Activated naive CD4-positive, alpha-beta T cell treated with anti-CD3 and anti-CD28 coated beads, Interleukin-2, amount 10 ng/mL, durations not matched to agents 7 days and 5 days (primary cell): ENCODE measurements at regions not wholly inside any gene's neighbourhood (a gene's known extent, or its start where the extent isn't known, plus 50 kb on each side); places are given as distances from the start of the nearest gene placed in this dataset.

Experiments used
- CTCF ChIA-PET: fragments of 350-600 bp; sonication (Branson Sonifier 250); formaldehyde crosslinking; loops from one replicate; lab custom pipeline; 2021; ENCODE audit warnings: antibody characterized with exemption; lab: Charles Lee
- DNase-seq: peaks from one replicate; pipeline ENCODE4 v3.0.0-alpha.2; 2020
- H3K27ac Mint-ChIP-seq: one replicate; pipeline ENCODE4 v1.8.0; 2021; ENCODE audit warnings: mild to moderate bottlenecking, moderate library complexity, mixed read lengths
- H3K27me3 Mint-ChIP-seq: one replicate; pipeline ENCODE4 v1.8.0; 2021; ENCODE audit warnings: mild to moderate bottlenecking, mixed read lengths
- H3K36me3 Mint-ChIP-seq: one replicate; pipeline ENCODE4 v1.8.0; 2021; ENCODE audit warnings: mixed read lengths
- H3K4me1 Mint-ChIP-seq: one replicate; pipeline ENCODE4 v1.8.0; 2021; ENCODE audit warnings: mixed read lengths
- H3K4me3 Mint-ChIP-seq: one replicate; pipeline ENCODE4 v1.8.0; 2021; ENCODE audit warnings: mild to moderate bottlenecking, moderate library complexity, mixed read lengths
- H3K9me3 Mint-ChIP-seq: one replicate; pipeline ENCODE4 v1.8.0; 2021; ENCODE audit warnings: mixed read lengths

DNA sequence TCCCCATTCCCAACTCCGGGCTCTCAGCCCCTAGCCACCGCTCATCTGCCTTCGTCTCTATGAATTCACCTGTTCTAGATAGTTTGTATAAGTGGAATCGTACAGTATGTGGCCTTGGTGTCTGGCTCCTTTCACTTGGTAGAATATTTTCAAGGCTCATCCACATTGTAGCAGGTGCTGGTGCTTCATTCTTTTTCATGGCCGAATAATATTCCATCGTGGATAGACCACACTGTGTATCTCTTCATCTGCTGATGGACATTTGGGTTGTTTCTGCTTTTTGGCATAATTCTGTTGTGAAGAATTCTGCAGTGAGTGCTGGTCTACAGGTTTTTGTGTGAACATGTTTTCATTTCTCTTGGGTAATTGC, 324.2 kb downstream of the SEC14L1 start:
- peaks cover 91% of the 10 kb centered on the region for H3K4me1 Mint-ChIP-seq
- H3K4me3 Mint-ChIP-seq, result peak overlapping the region; percentile 64
- CTCF ChIA-PET, result interaction anchor here (1.0 to 2.4 kb wide), 2 partner anchors 30 to 35 kb away, joined by 4 to 8 read pairs; no protein-coding TSS in a partner anchor
- no peak for DNase-seq
- H3K36me3 Mint-ChIP-seq, result peaks cover 66% of the 10 kb centered on the region
- no peaks in the 10 kb centered on the region for H3K9me3 Mint-ChIP-seq
- H3K27me3 Mint-ChIP-seq, result no peaks in the 10 kb centered on the region
- H3K27ac Mint-ChIP-seq, result peak overlapping the region; percentile 91

DNA sequence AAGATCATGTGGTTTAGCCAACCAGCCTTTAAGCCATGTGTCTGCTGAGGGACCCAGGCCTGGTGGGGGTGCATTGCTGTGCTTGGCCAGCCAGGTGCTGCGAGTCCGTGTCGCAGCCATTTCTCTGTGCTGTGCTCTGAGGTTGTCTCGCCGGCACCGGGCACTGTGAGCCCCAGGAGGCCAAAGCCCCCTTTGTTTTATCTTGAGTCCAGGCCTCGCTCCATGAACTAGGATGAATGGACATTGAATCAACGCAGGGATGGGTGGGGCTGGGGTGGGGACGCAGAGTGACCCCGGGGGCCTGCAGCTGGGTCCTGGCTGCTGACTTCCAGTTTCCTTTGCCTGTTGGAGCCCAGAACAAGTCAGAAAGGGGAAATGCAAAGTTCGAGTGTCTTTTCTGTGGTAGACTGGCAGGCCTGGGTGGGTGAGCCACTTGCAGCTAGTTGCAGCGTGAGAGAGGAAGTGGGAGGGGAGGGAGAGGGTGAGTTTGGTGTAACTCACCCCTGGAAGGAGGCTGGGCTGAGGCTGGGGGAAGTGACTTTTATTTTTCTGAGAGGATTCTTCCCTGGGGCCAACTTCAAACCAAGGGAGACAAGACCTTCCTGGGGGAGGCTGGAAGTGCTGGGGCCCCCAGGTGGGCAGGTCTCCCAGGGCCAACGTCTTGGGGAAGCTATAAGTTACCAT, 324.7 kb downstream of the SEC14L1 start:
- Mint-ChIP-seq H3K27ac (peak overlapping the region; percentile 91), H3K4me3 (peak overlapping the region; percentile 64), H3K36me3 (peaks cover 69% of the 10 kb centered on the region), H3K9me3 (no peaks in the 10 kb centered on the region), H3K4me1 (peaks cover 91% of the 10 kb centered on the region), H3K27me3 (no peaks in the 10 kb centered on the region)
- DNase-seq, result peak; percentile 89
- CTCF ChIA-PET, result interaction anchor here (0.7 to 2.4 kb wide), 3 partner anchors 15 to 35 kb away, joined by 3 to 8 read pairs (median 4); no protein-coding TSS in a partner anchor

DNA sequence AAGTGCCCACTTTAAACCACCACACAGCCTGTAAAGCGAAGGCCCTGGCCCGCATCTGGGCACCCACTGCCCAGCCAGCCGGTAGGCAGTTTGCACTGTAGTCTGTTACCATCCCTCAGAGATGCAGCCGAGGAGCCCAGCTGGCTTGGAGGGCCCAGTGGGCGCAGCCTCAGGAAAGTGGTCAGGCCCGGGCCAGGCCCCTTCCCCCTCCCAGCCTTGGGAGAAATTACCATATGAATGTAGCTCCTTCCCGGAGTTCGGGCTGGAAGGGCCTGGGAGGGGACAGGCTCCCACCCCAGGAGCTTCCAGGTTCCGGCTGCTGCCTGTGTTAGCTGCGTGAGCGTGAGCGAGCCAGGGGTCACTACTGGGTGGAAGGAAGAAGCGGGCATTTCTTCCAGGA, 325.4 kb downstream of the SEC14L1 start:
- H3K9me3 Mint-ChIP-seq, result no peaks in the 10 kb centered on the region
- peaks cover 70% of the 10 kb centered on the region for H3K36me3 Mint-ChIP-seq
- H3K4me1 Mint-ChIP-seq, result peaks cover 92% of the 10 kb centered on the region
- H3K4me3 Mint-ChIP-seq, result peak overlapping the region; percentile 64
- no peak for DNase-seq
- H3K27ac Mint-ChIP-seq, result peak overlapping the region; percentile 91
- CTCF ChIA-PET, result interaction anchor here (0.7 to 2.4 kb wide), 3 partner anchors 15 to 36 kb away, joined by 3 to 8 read pairs (median 4); no protein-coding TSS in a partner anchor
- no peaks in the 10 kb centered on the region for H3K27me3 Mint-ChIP-seq

DNA sequence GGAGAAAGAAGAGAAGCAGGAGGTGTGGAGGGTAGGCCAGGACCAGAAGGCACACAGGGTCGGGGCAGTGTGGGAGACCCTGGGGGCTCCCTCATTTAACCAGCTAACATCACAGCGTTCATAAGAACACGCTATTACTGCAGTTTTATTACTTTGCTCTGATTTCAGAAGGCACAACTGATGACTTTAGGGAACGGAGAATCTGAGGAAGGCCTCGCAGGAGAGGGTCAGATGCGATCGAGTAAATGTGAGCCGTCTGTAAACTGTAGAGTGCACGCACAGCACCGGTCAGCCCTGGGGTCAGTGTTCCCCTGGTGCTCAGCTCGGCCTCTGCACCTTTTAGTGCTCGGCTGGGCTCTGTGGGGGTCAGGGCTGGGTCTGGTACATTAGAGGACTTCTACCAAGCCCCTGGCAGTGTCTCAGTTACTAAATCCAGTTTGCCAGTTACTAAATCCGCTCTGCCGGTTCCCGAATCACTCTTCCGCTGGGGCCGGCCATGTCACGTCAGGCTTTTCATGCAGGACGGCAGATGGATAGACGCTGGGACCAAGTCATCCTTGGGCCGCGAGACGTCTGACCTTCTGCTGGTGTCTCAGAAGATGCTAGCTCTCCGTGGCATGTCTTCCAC, 325.9 kb downstream of the SEC14L1 start:
- Mint-ChIP-seq H3K9me3 (no peaks in the 10 kb centered on the region), H3K27ac (peak overlapping the region; percentile 91), H3K27me3 (no peaks in the 10 kb centered on the region), H3K36me3 (peaks cover 67% of the 10 kb centered on the region), H3K4me1 (peaks cover 92% of the 10 kb centered on the region), H3K4me3 (peak overlapping the region; percentile 64)
- CTCF ChIA-PET, result interaction anchor here (2.4 kb wide), 1 partner anchor 28 kb away, joined by 8 read pairs; no protein-coding TSS in a partner anchor
- DNase-seq, result no peak

DNA sequence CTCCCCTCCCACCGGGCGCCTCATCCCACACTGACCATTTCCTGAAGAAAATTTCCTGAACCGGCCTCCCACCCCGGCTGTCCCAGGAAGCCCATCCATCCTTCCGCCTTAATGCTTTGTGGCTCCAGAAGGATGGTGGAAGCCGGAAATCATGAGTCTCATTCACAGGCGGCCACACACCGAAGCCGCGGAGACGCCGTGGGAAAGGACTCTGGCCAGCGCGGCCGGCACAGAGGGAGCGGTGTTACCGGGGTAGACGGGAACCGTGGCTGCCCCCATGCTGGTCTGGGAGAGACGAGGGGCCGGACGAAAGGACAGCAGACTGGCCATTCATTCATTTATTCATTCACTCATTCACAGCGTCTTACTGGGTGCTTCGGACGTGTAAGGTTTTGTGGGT, 326.8 kb downstream of the SEC14L1 start:
- Mint-ChIP-seq H3K4me1 (peaks cover 92% of the 10 kb centered on the region), H3K36me3 (peaks cover 72% of the 10 kb centered on the region), H3K27ac (peak overlapping the region; percentile 12), H3K4me3 (no peak overlapping the region), H3K27me3 (no peaks in the 10 kb centered on the region), H3K9me3 (no peaks in the 10 kb centered on the region)
- CTCF ChIA-PET, result interaction anchor here (1.5 kb wide), 1 partner anchor 136 kb away, joined by 4 read pairs; no protein-coding TSS in a partner anchor
- DNase-seq, result no peak

DNA sequence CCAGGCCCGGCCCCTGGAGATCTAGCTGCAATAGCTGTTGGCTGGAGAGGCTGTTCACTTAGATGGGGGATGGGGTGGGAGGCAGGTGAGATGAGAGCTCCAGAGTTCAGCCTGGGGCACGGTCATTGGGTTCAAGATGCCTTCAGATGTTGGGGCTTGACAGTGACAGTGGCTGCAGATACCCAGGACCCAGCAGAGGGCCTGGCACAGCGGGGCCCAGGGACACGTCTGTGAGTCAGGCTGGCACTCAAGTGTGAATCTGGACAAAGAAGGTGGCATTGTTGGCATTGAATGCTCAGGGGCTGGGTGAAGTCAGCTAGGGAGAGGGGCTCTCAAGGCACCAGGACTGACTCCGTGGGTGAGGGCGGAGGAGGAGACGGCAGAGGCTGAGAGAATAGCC, 328.1 kb downstream of the SEC14L1 start:
- Mint-ChIP-seq H3K27ac (peak overlapping the region; percentile 68), H3K27me3 (no peaks in the 10 kb centered on the region), H3K9me3 (no peaks in the 10 kb centered on the region), H3K4me1 (peaks cover 95% of the 10 kb centered on the region), H3K4me3 (no peak overlapping the region), H3K36me3 (peaks cover 77% of the 10 kb centered on the region)
- DNase-seq, result no peak
- CTCF ChIA-PET, result interaction anchor here (0.7 to 1.5 kb wide), 5 partner anchors 12 to 137 kb away, joined by 3 to 4 read pairs (median 3); no protein-coding TSS in a partner anchor

DNA sequence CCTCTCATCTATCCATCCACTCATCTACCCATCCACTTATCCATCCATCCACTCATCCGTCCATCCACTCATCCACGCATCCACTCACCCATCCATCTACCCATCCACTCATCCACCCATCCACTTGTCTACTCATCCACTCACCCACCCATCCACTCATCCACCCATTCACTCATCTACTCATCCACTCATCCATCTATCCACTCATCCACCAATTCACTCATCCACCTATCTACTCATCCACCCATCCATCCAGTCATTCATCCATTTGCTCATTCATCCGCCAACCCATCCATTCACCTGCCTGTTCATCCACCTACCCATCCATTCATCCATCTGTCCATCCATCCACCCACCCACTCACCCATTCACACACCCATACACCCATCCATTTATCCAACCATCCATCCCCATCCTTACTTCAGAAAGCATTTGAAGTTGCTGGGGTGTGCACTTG, 329.6 kb downstream of the SEC14L1 start:
- no peaks in the 10 kb centered on the region for H3K27me3 Mint-ChIP-seq
- CTCF ChIA-PET, result no interaction called here
- no peaks in the 10 kb centered on the region for H3K9me3 Mint-ChIP-seq
- H3K4me1 Mint-ChIP-seq, result peaks cover 97% of the 10 kb centered on the region
- H3K36me3 Mint-ChIP-seq, result peaks cover 76% of the 10 kb centered on the region
- H3K27ac Mint-ChIP-seq, result peak overlapping the region; percentile 76
- H3K4me3 Mint-ChIP-seq, result no peak overlapping the region
- DNase-seq, result no peak

DNA sequence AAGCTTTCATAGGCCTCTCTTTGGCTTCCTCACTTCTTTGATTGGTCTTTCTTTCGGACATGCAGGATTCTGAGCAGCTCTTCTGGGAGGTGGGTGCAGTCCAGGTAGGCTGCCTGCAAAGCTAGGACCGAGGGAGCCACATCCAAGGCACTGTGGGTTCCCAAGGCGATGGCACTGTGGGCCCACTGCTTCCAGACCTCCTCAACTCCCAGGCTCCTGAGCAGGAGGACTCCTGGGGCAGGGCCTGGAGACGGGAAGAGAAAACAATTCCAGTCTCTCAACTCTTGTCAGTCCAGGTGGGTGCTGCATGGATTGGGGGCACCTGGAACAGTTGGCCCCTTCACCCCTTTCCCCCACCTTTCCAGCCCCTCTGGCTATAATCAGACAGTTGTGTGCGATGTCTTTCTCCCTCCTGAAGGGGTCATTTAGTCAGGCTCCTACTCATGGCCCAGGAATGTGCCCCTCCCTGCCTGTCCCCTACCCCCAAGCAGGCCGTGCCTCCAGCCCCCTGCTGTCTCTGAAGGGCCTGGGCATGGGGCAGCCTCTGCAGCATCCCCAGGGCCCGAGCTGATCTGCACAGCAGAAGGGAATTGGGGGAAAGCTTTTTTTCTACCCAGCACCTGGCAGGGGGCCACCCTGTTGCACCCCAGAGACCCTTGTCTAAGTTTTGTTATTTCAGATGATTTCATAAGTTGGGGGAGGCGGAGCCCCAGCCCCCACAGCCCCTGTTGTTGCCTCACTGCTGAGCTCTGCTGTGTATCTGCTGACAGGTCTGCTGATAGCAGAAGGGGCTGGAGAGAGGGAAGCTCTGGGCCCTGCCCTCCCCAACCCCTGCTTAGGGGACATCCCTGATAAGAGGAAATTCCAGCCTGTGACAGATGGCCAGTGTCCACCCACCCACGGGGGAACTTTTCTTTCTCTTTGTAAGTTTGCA, 330.3 kb downstream of the SEC14L1 start:
- H3K27ac Mint-ChIP-seq, result peak overlapping the region; percentile 85
- peaks cover 97% of the 10 kb centered on the region for H3K4me1 Mint-ChIP-seq
- no peaks in the 10 kb centered on the region for H3K9me3 Mint-ChIP-seq
- no peaks in the 10 kb centered on the region for H3K27me3 Mint-ChIP-seq
- peaks cover 76% of the 10 kb centered on the region for H3K36me3 Mint-ChIP-seq
- H3K4me3 Mint-ChIP-seq, result no peak overlapping the region
- no peak for DNase-seq
- CTCF ChIA-PET, result interaction anchor here (0.7 to 3.1 kb wide), 4 partner anchors 20 to 70 kb away, joined by 3 to 14 read pairs (median 8); no protein-coding TSS in a partner anchor

DNA sequence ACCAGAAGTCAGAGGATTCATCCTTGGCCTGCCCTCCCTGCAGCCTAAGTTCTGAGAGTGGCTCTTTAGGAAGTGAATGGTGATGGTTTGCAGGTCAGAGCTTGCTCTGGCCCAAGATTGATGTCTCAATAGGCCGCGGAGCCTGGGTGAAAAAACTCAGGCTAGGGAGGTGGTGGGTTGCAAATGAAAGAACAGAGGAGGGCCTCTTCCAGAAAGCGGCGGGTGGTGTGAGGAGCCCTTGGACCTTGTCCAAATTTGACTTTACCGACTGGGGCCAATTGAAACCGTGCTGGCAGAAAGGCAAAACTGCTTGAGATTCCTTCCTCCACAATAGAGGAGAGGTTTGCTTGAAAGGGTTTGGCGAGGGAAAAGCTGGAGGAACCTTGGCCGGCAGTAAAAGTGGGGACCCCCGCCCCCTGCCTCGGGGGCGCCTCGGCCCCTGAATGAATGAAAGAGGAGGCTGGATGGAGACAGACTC, 331.3 kb downstream of the SEC14L1 start:
- H3K36me3 Mint-ChIP-seq, result peaks cover 72% of the 10 kb centered on the region

DNA sequence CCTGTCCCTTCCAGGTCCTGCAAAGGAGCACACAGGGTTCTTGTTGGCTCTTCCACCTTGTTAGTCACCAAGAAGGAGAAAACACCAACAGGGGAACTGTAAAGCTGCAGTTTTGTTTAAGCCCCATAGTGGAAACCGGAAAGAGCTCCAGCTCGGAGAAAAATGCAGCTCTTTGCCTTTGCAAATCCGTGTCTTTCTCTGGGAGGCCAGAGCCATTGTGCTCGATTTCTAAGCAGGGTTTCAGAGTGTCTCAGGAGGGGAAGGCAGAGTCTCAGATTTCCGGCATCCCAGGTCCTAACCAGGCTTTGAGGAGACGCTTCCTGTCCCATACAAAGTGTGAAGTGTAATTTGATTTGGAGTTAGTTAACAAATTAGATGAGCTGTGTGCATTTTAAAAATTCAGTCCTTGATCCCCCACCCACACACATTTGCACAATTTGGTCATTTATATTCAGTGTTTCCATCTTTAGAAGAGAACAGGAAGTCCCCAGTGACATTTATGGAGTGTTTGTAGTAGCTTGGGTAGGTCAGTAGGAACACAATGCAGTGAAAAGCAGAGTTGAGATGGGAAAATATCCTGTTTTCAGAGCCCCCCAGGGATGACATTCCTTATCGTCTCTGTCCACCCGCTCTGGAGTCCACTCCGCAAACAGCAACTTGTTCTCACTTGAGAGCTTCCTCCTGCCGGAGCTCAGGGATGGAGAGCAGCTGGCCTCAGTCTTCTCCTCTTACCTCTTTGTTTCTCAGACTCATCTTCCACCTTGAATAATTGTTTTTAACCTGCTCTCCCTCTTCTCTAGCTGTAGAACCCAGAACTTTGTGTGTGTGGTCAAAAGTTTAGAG, 331.9 kb downstream of the SEC14L1 start:
- DNase-seq, result no peak

More for the DNA sequence above, 331.3 kb downstream of the SEC14L1 start:
- Mint-ChIP-seq H3K27me3 (no peaks in the 10 kb centered on the region), H3K9me3 (no peaks in the 10 kb centered on the region), H3K4me3 (peak overlapping the region; percentile 36), H3K4me1 (peaks cover 96% of the 10 kb centered on the region), H3K27ac (peak overlapping the region; percentile 85)
- no peak for DNase-seq
- CTCF ChIA-PET, result interaction anchor here (0.7 to 3.1 kb wide), 4 partner anchors 21 to 71 kb away, joined by 3 to 14 read pairs (median 8); no protein-coding TSS in a partner anchor

DNA sequence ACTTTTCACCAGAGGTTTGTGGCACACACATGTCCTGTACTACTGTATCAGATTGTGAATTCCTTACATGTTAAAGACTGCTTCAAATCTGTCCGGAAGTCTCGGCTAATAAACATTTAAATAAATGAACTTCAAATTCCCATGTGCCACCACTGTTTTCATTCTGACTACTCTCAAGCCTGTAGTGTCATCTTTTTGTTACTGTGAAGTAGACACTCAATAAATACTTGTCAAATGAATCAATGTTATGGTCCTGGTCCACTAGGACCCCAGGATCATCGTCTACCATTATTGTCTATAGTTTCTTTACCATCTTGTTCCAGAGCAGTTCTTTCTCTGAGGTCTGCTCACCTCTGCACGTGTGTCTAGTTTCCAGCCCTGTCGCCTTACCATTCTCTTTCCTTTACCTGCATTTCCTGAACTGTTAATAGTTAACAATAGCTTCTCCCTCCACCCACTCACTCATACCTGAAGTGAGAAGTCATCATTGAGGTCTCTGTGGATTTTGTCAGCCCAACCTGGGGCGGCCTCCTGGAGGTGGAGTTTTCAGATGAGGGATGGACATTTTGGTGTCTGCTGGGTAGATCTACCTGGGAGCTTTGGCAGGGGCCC, 333.0 kb downstream of the SEC14L1 start:
- Mint-ChIP-seq H3K27me3 (no peaks in the 10 kb centered on the region), H3K27ac (peak overlapping the region; percentile 58), H3K4me3 (no peak overlapping the region), H3K9me3 (no peaks in the 10 kb centered on the region), H3K4me1 (peaks cover 95% of the 10 kb centered on the region), H3K36me3 (peaks cover 72% of the 10 kb centered on the region)
- DNase-seq, result no peak
- CTCF ChIA-PET, result interaction anchor here (1.0 to 3.1 kb wide), 9 partner anchors 15 to 44 kb away, joined by 3 to 16 read pairs (median 4); no protein-coding TSS in a partner anchor

More for the DNA sequence above, 331.9 kb downstream of the SEC14L1 start:
- CTCF ChIA-PET, result interaction anchor here (1.0 to 3.1 kb wide), 4 partner anchors 21 to 43 kb away, joined by 3 to 14 read pairs (median 8); no protein-coding TSS in a partner anchor
- Mint-ChIP-seq H3K36me3 (peaks cover 76% of the 10 kb centered on the region), H3K27me3 (no peaks in the 10 kb centered on the region), H3K4me1 (peaks cover 97% of the 10 kb centered on the region), H3K27ac (peak overlapping the region; percentile 85), H3K9me3 (no peaks in the 10 kb centered on the region), H3K4me3 (peak overlapping the region; percentile 36)

DNA sequence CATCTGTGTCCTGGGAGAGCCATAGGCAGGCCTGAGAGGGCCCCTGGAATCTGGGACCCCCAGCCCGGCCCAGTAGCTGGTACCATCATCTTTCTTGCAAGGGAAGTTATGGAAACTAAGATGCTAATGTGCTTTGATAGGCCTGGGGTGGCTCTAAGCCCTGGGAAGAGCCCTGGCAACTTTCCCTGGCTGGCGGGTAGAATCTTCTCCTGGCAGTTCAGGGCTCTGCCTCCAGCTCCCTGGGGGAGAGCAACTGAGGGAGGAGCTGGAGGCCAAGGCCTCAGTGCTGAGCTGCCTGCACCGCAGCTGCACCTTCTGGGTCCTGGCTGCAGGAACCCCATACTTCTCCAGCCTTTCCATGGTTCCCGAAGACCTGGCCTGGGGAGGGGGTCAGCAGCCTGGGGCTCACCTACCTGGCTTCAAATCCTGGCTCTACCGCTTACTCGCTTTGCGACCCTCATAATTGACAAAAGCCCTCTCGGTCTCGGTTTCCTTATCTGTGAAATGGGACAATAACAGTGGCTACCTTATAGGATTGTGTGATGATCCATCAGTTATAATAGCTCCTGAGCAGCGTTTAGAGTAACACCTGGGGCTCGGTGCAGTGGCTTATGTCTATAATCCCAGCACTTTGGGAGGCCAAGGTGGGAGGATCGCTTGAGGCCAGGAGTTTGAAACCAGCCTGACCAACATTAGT, 333.7 kb downstream of the SEC14L1 start:
- DNase-seq, result no peak
- Mint-ChIP-seq H3K27me3 (no peaks in the 10 kb centered on the region), H3K9me3 (no peaks in the 10 kb centered on the region), H3K36me3 (peaks cover 68% of the 10 kb centered on the region), H3K27ac (peak overlapping the region; percentile 58), H3K4me1 (peaks cover 94% of the 10 kb centered on the region), H3K4me3 (no peak overlapping the region)
- CTCF ChIA-PET, result interaction anchor here (0.6 to 3.1 kb wide), 8 partner anchors 12 to 75 kb away, joined by 3 to 16 read pairs (median 3); no protein-coding TSS in a partner anchor
